Midbrain (tissue), 1 donor: ENCODE measurements at regions not wholly inside any gene's neighbourhood (a gene's known extent, or its start where the extent isn't known, plus 50 kb on each side); places are given as distances from the start of the nearest gene placed in this dataset.
"Not testable (repeated sequence)": the region's sequence is repeated elsewhere in the genome, so short reads cannot be mapped to it uniquely, and the experiment has no call there.

Experiments
- DNase-seq: peaks from one replicate; lab custom pipeline; 2025; lab: John Stamatoyannopoulos, UW

GRCh38 chrX:3837958-3838643, 124.7 kb upstream of the PRKX start:
- not testable (repeated sequence) for DNase-seq

DNA sequence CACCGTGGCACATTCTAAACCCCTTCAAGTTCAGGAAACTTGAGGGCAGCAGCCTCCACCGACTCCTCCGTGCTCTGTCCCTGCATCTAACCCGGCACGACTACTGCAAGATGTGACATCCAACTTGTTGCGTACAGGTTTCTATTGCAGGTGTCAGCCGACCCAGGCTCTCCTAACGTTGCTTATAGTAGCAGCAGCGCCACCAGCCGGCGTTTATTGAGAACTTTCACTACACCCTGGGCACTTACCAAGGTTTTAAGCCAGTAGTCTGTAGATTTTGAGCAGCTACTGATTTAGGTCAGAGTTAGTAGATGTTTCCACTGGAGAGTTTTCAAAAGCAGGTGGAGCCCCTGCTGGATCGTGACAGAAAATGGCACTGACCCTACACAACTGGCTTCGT, 123.8 kb upstream of the PRKX start:
- DNase-seq = not testable (repeated sequence)

DNA sequence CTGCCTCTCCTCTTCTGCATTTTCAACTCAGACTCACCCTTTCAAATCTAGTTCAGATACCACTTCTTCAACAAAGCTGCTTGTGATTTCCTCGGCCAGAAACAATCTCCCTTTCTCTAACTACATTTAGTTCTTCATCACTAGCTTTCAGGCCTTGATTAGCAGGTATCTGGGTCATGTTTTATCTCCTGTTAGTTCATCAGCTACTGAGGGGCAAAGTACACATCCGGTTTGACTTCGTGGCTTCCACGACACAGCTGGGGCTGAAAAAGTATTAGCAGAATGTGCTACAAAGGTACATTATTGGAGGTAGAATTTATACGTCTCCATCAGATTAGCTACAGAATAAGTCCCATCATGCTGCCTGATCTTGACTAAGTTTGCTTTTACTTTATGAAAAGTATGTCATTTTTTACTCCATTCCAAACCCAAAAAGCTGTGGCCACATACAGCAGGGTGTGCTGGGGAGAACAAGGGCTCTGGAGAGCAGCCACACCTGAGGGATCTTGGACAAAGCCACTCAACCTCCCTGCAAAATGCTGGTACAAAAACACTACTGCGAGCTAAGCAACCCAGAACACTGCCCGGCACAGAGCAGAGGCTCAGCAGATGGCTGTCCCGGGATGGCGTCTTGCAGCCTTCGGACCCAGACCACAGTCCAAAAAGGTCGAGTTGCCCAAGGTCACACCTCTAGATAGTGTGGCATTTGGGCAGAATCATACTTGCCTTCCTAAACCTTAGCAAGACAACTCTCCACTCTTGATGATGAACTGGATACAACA, 120.5 kb upstream of the PRKX start:
- DNase-seq = not testable (repeated sequence)

- not testable (repeated sequence) for DNase-seq
Observed at GRCh38 chrX:3830020-3830419, 116.6 kb upstream of the PRKX start.

DNA sequence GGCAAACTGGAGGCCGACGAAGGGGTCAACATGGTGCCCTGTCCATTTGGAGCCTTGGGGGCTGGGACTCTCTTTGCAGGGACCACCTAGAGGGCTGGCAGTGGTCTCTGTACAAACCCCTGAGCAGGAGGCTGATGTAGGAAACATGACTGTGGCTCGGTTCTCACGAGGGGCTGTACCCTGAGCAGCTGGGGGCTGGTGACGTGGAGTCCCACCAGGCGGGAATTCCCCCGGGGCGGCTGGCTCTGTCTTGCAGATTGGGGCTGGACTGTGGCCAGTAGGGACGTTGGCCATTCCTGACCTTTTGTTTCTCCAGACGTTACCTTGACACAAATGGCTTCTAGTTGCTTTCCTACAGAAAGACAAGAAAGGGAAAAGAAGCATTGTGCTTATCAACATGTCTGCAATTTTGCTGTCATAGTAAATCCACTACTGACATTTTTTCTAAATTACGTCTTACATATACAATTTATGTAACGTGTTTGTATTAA, 115.6 kb upstream of the PRKX start:
- not testable (repeated sequence) for DNase-seq

DNA sequence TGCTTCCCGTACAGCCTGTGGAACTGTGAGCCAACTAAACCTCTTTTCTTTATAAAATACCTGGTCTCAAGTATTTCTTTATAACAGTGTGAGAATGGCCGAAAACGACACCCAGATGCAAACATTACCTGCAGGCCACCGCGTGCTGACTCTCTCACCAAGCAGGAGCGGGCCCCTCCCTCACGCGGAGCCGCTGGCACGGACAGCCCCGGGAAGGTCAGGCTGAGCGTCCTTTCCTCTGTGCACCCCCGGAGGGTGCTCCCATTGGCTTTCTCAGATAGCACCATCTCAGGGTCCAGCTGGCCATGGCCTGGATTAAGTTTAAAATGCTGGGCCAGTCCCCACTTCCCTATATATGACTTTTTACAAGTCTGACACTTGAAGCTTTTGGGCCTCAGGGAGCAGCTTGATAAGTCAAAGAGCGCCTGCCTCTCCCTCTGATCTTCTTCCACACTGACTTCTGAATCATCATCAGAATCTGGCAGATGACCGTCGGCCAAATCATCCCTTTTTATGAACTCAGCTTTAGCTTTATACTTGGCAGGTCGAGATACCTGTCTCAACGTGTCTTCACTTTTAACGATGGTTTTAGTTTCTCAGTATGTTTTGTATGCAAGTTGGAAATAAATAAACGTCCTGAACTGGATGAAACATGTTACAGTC, 115.1 kb upstream of the PRKX start:
- DNase-seq = not testable (repeated sequence)

GRCh38 chrX:3824008-3824407, 110.6 kb upstream of the PRKX start:
- not testable (repeated sequence) for DNase-seq

DNA sequence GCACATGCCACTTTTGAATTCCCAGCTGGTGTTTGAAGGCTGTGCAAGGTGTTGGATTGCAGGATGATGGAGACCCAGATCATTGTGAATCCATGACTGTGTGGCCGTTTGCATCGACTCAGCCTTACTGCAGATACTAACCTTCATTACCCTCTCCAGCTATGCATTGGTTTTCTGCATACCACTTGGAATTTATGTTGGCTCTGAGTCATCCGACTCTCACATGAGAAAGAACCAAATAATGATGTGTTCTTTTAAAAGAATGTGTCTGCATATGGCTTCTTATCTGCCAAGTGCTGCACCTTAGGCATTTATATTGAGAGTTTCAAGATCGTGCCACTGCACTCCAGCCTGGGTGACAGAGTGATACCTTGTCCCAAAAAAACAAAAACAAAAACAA, 106.7 kb upstream of the PRKX start:
- DNase-seq = no peak

DNA sequence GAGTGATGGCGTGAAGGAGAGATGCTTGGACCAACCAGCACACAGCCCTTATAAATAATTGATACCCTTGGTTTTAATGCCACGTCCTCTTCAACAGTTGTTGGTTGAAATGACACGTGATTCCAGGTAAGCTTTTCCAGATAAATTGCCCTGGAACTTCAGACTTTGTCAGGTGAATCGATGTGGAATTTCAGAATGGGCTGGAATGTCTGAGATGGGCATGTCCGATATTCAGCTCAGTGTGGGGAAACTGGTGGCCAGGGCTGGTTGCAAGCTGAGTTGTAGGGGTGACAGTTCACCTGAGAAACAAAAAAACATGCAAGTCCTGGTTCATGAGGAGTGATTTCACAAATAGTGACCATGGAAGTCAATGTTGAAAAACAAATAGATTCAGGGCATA, 104.0 kb upstream of the PRKX start:
- not testable (repeated sequence) for DNase-seq

GRCh38 chrX:3815896-3816664, 102.6 kb upstream of the PRKX start:
- DNase-seq = no peak

DNA sequence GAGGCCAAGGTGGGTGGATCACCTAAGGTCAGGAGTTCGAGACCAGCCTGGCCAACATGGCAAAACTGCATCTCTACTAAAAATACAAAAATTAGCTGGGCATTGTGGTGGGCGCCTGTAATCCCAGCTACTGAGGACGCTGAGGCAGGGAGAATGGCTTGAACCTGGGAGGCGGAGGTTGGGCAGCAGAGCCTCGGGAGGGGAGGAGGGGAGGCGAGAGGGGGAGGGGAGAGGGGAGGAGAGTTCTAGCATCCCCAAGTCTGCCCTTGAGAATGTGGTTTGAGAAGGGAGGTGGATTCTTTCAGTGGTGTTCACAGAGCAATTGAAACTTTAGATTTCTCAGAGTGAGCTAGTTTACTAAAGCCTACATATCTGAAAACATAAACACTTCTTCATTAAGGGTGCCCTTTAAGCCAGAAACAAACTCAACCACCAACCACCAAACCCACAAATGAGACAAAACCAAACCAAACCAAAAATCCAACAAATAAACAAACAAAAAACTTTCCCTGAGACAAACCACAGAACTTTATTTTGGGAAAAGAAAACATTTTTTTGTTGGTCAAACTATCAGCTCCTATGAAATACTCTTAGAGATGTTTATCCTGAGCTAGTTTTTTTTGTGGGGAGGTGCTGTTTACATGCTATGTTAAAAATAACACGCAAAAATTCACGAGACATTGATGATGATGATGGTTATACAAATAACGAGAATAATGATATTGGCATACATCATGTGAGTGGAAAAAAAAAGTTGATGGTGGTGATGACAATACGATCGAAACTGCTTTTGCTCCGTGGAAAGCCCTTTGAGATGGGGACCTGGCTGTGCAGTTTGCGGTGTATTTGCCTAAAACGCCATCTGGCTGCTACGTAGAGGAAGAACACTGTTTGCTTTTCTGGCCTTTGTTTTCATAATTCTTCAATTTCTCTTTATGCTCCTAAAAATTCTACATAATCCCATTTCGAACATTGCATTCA, 98.2 kb upstream of the PRKX start:
- peak; percentile 66 for DNase-seq

DNA sequence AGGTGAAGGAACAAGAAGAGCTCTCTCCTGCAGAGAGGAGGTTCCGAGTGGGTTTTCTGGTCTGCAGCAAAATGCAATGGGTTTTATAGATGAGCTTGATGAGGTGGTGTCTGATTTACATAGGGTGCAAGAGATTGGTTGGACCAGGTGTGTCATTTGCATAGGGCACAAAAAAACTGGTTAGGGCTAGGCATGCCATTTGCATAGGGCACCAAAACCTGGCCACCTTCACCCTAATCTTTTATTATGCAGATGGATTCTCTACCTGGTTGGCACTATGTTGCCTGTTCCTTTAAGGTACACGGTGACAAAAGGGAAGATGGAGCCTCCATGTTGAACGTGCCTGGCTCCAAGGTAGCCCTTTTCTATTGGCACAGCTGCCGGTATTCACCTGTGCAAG, 94.5 kb upstream of the PRKX start:
- DNase-seq = no peak

GRCh38 chrX:3806630-3807029, 93.2 kb upstream of the PRKX start:
- no peak for DNase-seq

- no peak for DNase-seq
Observed at GRCh38 chrX:3803713-3804112, 90.3 kb upstream of the PRKX start.

DNA sequence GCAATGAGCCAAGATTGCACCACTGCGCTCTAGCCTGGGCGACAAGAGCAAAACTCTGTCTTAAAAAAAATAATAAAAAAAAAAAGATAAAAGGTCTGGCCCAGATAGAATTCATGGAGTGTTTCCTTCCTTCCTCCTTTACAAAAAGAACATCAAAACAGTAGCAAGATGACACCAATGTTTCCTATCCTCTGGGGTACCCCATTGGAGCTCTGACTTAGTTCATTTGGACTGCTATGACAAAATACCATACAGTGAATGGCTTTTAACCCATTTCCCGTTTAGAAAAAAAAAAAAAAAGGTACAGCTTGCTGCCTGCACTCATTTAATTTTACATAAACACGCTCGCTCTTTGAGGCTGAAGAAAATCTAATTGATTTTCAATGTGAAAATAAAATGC, 89.9 kb upstream of the PRKX start:
- no peak for DNase-seq

- not testable (repeated sequence) for DNase-seq
Observed at GRCh38 chrX:3795411-3795810, 82.0 kb upstream of the PRKX start.

GRCh38 chrX:3791449-3791848, 78.0 kb upstream of the PRKX start:
- no peak for DNase-seq

DNA sequence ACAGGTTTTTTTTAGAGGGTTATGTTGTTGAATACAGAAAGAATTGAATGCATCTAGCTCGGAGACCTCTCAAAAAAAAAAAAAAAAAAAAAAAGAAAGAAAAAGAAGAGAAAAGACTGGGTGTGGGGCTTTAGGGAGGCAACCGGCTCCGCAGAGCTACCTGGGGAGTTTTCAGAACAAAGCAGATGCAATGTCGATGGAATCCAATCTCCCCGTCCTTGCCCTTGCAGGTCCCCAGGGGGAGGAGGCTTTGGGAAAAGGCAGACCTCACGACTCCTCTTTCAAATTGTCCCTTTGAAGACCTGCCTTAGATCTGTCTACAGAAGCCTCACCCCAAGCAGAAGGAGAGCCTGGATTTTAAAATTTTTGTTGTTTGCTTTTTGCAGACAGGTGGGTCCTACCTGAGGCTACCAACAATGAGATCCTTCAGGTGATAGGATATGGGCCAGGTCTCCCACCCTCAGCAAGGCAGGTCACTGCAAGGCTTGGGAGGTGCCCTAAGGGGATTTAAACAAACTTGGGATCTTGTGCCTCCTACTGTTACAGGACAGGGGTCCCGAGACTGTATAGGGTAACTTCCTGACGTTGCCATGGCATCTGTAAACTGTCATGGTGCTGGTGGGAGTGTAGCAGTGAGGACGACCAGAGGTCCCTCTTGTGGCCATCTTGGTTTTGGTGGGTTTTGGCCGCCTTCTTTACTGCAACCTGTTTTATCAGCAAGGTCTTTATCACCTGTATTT, 75.2 kb upstream of the PRKX start:
- DNase-seq = no peak

DNA sequence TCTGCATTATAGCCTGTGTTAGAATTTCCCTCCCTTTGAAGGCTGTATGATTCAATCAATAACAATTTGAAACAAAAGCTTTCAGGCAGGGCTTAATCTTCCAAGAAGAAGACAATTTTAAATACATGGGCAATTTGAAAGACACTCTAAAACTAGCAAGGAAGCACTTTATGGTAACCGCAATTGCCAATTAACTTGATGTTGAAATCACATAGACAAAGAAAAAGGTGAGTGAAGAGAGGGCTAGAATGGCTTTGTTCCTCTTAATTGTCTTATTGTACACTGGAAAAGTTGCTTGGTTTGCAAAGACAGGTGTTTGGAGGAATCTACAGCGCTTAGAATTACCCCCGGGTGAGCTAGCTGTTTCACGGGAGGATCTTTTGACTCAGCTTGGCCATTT, 74.4 kb upstream of the PRKX start:
- DNase-seq = no peak

DNA sequence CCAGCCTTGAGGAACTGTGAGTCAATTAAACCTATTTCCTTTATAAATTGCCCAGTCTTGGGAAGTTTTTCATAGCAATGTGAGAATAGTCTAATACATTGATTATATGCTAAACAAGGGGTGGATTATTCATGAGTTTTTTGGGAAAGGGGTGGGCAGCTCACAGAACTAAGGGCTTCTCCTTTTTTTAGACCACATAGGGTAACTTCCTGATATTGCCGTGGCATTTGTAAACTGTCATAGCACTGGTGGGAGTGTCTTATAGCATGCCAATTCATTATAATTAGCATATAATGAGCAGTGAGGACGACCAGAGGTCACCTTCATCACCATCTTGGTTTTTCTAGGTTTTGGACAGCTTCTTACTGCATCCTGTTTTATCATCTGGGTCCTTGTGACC, 72.4 kb upstream of the PRKX start:
- not testable (repeated sequence) for DNase-seq
